Fibroblast of gingiva (primary cell): ENCODE measurements at regions not wholly inside any gene's neighbourhood (a gene's known extent, or its start where the extent isn't known, plus 50 kb on each side); places are given as distances from the start of the nearest gene placed in this dataset.
"Not testable (repeated sequence)": the region's sequence is repeated elsewhere in the genome, so short reads cannot be mapped to it uniquely, and the experiment has no call there.

Source experiments
- DNase-seq: peaks from one replicate; pipeline ENCODE4 v3.0.0-alpha.2; 2011; ENCODE audit warnings: low read depth

DNA sequence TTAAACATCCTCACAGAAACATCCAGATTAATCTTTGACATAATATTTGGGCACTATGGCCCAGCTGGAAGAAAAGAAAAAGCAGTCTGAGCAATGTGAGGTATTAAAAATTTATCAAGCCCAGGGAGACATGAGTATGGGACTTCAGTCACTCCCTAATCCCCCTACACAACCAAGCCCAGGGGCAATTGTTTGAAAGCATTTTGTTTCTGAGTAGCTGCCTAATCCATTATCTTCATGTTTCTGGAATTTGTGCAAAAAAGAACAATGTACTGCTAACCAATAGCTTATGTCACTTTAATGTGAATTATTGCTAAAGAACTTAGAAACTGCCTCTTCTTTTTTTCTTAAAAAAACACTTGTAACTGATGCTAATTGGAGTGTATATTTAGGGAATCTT is 360.7 kb downstream of the TEX13C start:
- no peak for DNase-seq

DNA sequence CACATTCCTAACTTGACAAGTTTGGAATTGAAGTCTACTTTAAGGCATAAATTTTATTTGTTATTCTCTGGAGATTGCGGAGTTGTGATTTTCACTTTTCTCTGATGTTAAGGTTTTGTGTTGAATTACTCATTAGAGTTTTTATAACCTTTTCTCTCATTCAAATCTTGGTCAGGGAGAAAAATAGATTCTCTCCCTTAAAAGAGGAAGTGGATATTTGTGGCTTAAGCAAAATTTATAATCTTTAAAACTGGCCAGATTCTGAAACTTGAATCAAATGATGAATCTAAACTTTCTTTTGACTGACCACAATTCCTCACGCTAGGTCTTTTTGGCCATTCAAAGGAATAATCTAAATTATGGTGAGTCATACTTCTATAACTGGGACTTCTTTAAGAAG is 361.4 kb downstream of the TEX13C start:
- no peak for DNase-seq

GRCh38 chrX:125681507-125681906 is 361.8 kb downstream of the TEX13C start:
- DNase-seq: no peak

GRCh38 chrX:125690522-125690921 is 370.9 kb downstream of the TEX13C start:
- DNase-seq: not testable (repeated sequence)

DNA sequence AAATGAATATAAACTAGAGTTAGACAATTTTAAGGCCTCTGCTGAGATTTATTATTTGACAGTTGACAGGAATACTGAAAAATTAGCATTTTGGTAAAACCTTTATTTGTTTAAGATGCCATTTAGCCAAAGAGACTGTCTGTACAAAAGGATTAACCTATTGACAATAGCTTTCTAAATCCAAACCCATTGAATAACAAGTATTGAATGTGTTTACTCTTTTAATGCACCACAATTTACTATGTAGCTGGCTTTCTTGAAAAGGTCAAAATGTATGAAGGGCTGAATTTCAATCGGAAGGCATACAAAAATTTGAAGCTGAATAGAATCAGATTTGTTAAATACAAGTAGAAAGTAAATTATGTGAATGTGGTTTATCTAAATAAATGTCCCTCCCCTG is 374.5 kb downstream of the TEX13C start:
- DNase-seq: no peak

- DNase-seq: no peak
Measured at GRCh38 chrX:125709074-125709473, 389.4 kb downstream of the TEX13C start.

DNA sequence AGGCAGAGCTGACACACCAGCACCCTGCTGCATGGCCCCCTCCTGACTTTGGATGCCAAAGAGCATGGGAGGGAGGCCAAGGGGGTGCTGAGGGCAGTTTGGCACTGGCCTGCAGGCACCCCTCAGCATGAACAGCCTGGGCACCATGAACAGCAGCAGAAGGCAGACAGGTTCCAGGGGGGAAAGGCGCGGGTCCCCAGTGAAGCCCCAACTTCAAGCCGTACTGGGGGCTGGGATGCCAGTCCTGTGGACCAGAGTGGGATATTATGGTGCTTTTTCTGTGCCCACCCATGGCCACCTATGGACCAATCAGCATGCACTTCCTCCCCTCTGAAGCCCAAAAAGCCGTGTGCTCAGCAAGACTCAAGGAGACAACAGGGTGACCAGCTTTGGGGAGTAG is 389.9 kb downstream of the TEX13C start:
- no peak for DNase-seq

- DNase-seq: no peak
Measured at GRCh38 chrX:125710403-125711062, 390.9 kb downstream of the TEX13C start.

DNA sequence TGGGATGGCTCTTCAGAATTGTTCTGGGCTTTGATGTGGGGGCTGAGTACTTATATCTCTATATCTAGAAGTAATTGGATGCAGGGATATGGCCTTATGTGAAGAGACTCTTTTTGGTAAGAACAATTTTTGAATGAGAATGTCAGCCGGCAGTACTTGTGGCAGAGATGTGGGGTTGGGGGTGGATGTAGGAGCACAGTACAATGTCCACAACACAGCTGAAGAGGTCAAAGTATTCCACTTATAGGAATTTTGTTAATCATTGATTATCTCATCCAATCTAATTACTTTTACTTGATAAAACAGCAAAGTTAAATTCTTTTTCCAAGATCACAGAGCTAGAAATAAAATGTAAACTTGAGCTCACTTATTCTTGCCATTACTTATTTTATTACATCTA is 391.4 kb downstream of the TEX13C start:
- no peak for DNase-seq

DNA sequence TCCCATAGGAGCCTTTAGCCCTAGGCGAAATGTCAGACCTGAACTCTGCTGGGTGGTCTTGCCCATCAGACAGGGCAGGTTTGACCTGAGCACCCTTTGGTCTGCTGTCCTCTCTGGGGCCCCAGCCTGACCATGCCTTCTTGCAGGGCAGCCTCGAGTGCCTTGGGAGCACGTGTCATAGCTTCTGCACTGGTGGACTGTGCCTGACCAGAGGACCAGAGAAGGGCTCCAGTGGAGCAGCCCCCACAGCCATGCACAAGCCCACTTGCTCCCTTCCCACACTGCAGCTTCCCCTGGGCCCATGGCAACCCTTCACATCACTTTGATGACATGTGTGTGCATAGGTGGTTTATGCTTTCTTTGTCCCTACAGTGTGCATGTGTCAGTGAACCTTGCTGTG is 394.0 kb downstream of the TEX13C start:
- DNase-seq: no peak

DNA sequence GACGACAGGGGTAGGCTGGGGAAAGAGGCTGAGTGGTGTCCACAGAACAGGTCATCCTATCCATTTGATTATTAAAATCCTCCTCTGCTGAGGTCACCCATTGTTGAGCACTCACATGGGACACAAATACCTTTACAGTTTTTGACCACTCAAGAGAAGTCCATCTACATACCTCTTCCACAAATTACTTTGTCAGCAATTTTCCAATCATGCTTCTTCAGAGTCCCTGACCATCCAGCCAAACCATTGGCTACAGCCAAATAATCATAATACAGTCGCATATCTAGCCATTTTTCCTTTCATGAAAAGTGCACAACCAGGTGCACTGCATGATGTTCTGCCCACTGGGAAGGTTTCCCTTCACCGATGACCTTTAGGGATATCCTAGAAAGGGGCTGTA is 407.4 kb downstream of the TEX13C start:
- no peak for DNase-seq

GRCh38 chrX:125736008-125736729 is 416.5 kb downstream of the TEX13C start:
- DNase-seq: no peak

GRCh38 chrX:125742811-125743210 is 423.1 kb downstream of the TEX13C start:
- DNase-seq: no peak

GRCh38 chrX:125744914-125745313 is 421.2 kb downstream of the DCAF12L2 start:
- DNase-seq: no peak

DNA sequence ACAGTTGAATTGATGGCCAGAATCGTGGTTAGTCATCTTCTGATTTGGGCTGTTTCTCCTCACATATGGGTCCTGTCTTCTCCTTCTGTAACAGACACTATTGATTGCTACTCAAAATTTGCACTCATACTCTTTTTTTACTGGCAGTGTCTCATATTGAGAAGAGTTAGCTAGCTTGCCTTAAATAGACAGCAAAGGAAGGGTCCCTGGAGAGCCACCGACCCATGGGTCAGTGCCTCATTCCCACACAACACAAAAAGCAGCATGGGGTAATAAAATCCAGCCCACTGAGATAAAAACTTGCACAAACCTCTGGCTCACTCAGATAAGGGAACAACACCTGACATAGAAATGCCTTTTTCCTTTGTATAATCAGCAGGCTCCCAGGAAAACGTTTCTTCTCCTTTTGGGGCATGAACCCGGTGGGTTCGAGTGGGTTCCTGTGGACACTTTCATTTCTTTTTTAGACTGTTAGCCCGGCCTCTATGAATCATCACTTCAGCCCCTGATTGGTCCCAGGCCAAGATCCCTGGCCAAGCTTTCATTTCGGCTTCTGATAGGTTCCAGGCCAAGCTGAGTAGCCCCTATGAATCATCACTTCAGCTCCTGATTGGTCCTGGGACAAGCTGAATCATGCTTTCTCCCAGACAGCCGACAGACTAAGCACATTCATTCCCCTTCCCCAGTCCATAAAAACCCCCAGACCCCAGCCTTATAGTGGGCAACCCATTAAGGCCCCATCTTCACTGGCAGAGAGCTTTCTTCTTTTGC is 408.1 kb downstream of the DCAF12L2 start:
- DNase-seq: no peak

- DNase-seq: no peak
Measured at GRCh38 chrX:125758819-125759218, 407.3 kb downstream of the DCAF12L2 start.

DNA sequence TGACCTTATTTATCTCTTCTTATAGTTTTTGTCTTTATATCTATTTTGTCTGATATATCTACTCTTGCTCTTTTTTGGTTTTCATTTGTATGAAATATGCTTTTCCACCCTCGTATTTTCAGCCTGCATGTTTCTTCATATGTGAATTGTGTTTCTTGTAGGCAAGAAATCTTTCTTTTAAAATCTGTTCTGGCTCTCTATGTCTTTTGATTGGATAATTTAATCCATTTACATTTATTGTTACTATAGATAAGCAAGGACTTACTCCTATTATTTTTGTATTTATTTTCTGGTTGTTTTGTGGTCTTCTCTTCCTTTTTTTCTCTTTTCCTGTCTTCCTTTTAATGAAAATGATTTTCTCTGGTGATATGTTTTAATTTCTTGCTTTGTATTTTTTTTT is 403.1 kb downstream of the DCAF12L2 start:
- DNase-seq: no peak

DNA sequence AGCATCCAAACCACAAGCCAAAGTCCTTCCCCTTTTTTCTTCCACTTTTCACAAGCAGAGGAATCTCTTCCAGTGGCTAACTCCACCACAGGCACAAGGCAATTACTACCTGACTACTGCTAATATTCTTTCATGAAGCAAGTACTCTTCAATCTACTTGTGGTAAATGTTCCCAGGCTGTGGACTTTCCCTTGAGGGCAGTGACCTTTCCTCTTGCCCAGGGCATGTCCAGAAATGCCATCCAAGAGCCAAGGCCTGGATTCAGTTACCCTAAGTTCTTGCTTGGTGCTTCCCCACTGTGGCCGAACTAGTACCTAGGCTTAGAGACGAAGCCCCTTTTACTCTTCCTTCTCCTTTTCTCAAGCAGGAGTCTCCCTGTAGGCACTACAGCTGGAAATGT is 400.7 kb downstream of the DCAF12L2 start:
- no peak for DNase-seq

GRCh38 chrX:125769628-125770027 is 396.5 kb downstream of the DCAF12L2 start:
- DNase-seq: no peak

DNA sequence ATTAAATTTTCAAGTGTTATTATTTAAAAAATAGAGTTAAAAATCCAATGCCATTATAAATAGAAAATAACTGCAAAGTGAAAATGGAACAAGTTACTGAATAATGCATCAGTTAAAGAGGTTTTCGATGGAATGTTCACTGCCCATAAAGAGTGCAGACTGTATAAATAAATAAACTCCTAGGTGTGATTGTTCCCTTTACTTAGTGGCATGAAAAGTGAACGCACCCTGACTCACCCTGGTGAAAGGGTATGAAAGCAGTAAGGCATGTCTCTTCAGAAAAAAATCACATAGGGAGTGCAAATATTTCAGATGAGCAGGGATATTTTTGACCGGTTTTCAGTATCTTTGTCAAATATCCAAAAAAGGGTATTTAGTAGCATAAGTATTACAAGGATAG is 387.8 kb downstream of the DCAF12L2 start:
- DNase-seq: no peak

GRCh38 chrX:125782184-125782583 is 383.9 kb downstream of the DCAF12L2 start:
- no peak for DNase-seq

GRCh38 chrX:125786316-125786715 is 379.8 kb downstream of the DCAF12L2 start:
- no peak for DNase-seq

DNA sequence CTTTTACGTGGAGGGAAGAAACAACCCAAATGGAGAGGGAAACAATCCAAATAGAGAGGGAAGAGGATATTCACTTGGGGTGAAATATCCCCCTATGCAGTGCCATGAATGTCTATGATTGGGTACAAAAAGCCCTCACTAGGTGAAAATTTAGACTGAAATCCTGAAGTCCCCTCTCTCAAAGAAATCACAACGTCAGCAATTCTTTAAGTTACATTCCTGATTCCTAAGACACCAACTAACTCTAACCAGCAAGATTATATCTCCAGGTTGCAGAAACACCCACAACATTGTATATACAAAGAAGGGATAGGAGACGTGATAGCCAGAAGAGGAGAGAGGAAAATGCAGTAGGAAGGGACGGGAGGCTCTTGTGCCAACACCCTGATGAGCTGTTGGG is 374.3 kb downstream of the DCAF12L2 start:
- no peak for DNase-seq
